Fibroblast of lung (primary cell): ENCODE measurements at regions not wholly inside any gene's neighbourhood (a gene's known extent, or its start where the extent isn't known, plus 50 kb on each side); places are given as distances from the start of the nearest gene placed in this dataset.

Source experiments
- DNase-seq, 2 donors: peaks; one replicate each; pipeline versions ENCODE4 v3.0.0 to v3.0.0-alpha.2; 2010; ENCODE audit warnings: low read depth in 2 of 2
- H2AFZ ChIP-seq: 2 replicates; pipeline ENCODE4 v1.5.1; 2012; ENCODE audit warnings: low read length, control low read depth, inconsistent platforms
- H3K27ac ChIP-seq: 2 replicates; pipeline ENCODE4 v1.5.1; 2011; ENCODE audit warnings: low read length, control low read depth; ENCODE audit not compliant: insufficient read depth
- H3K27me3 ChIP-seq: 2 replicates; pipeline ENCODE4 v1.5.1; 2011; ENCODE audit warnings: mild to moderate bottlenecking, low read length; ENCODE audit not compliant: control insufficient read depth, insufficient read depth
- H3K36me3 ChIP-seq: 2 replicates; pipeline ENCODE4 v1.5.1; 2011; ENCODE audit warnings: low read length; ENCODE audit not compliant: control insufficient read depth, insufficient read depth
- H3K4me1 ChIP-seq: 2 replicates; pipeline ENCODE4 v1.5.1; 2011; ENCODE audit warnings: low read length; ENCODE audit not compliant: control insufficient read depth, insufficient read depth; ENCODE audit errors: extremely low read depth
- H3K4me2 ChIP-seq: 2 replicates; pipeline ENCODE4 v1.5.1; 2011; ENCODE audit warnings: low read length, control low read depth; ENCODE audit not compliant: insufficient read depth; ENCODE audit errors: extremely low read depth
- H3K4me3 ChIP-seq, 4 experiments: fragments of 200-600 bp in 1 of 4; sonication (generic) in 1 of 4; replicated peaks in 1 of 4; 2 replicates each; pipeline ENCODE4 v1.5.1; 2011 to 2016; ENCODE audit warnings: low read length in 4 of 4, low read depth in 3 of 4, mild to moderate bottlenecking in 3 of 4, control low read depth in 2 of 4, inconsistent platforms in 1 of 4, mixed read lengths in 1 of 4; ENCODE audit not compliant: insufficient read depth in 1 of 4; ENCODE audit errors: control extremely low read depth in 1 of 4
- H3K79me2 ChIP-seq: 2 replicates; pipeline ENCODE4 v1.5.1; 2012; ENCODE audit warnings: mild to moderate bottlenecking, low read length, inconsistent platforms; ENCODE audit not compliant: control insufficient read depth, insufficient read depth
- H3K9ac ChIP-seq: 2 replicates; pipeline ENCODE4 v1.5.1; 2011; ENCODE audit warnings: mild to moderate bottlenecking, low read length, control low read depth; ENCODE audit not compliant: insufficient read depth
- H3K9me3 ChIP-seq: 2 replicates; pipeline ENCODE4 v1.5.1; 2012; ENCODE audit warnings: low read depth, low read length; ENCODE audit not compliant: control insufficient read depth, insufficient read depth
- H4K20me1 ChIP-seq: 2 replicates; pipeline ENCODE4 v1.5.1; 2011; ENCODE audit warnings: low read length; ENCODE audit not compliant: control insufficient read depth, insufficient read depth; ENCODE audit errors: extremely low read depth
- CTCF ChIP-seq, 2 donors: IDR thresholded peaks in 1 of 2; conservative IDR thresholded peaks in 1 of 2; 1 replicate in 1 of 2; 2 replicates in 1 of 2; pipeline ENCODE4 v1.5.1; 2011 to 2012; ENCODE audit warnings: low read length in 2 of 2, control low read depth in 1 of 2, inconsistent platforms in 1 of 2, low read depth in 1 of 2, mild to moderate bottlenecking in 1 of 2
- EZH2 ChIP-seq: IDR thresholded peaks from 2 replicates; pipeline ENCODE4 v1.5.1; 2012; ENCODE audit warnings: low read length, control low read depth, mild to moderate bottlenecking; ENCODE audit errors: missing control alignments

- no peaks in the 10 kb centered on the region for H3K79me2 ChIP-seq
- H3K9me3 ChIP-seq, result no peaks in the 10 kb centered on the region
- H3K27ac ChIP-seq, result no peak overlapping the region
- H3K27me3 ChIP-seq, result peaks cover 7% of the 10 kb centered on the region
- no peaks in the 10 kb centered on the region for H4K20me1 ChIP-seq
- H3K4me3 ChIP-seq, result no peak overlapping the region
- TF ChIP-seq CTCF (conservative IDR thresholded peaks at IDR 0.05 in 1 of 2, IDR thresholded peaks at IDR 0.05 in 1 of 2; ENCODE audit: low read depth in 1 of 2, low read length in 2 of 2), result no peak
- TF ChIP-seq EZH2, result no peak
- no peak overlapping the region for H2AFZ ChIP-seq
- H3K4me2 ChIP-seq, result no peak overlapping the region
- no peaks in the 10 kb centered on the region for H3K36me3 ChIP-seq
- DNase-seq, result no peak
- no peak overlapping the region for H3K9ac ChIP-seq
- peaks cover 12% of the 10 kb centered on the region for H3K4me1 ChIP-seq
These were observed 57.6 kb upstream of the GATA2 start for GRCh38 chr3:128550471-128551126.

GRCh38 chr3:128550113-128550440, 57.1 kb upstream of the GATA2 start:
- H3K27ac ChIP-seq, result no peak overlapping the region
- no peak overlapping the region for H3K9ac ChIP-seq
- H3K4me1 ChIP-seq, result peaks cover 12% of the 10 kb centered on the region
- H4K20me1 ChIP-seq, result no peaks in the 10 kb centered on the region
- no peak for DNase-seq
- H2AFZ ChIP-seq, result no peak overlapping the region
- no peaks in the 10 kb centered on the region for H3K9me3 ChIP-seq
- peaks cover 7% of the 10 kb centered on the region for H3K27me3 ChIP-seq
- no peak overlapping the region for H3K4me2 ChIP-seq
- no peak overlapping the region for H3K4me3 ChIP-seq
- no peaks in the 10 kb centered on the region for H3K36me3 ChIP-seq
- TF ChIP-seq CTCF (conservative IDR thresholded peaks at IDR 0.05 in 1 of 2, IDR thresholded peaks at IDR 0.05 in 1 of 2; ENCODE audit: low read depth in 1 of 2, low read length in 2 of 2), result no peak
- no peaks in the 10 kb centered on the region for H3K79me2 ChIP-seq

GRCh38 chr3:128549283-128550112, 56.5 kb upstream of the GATA2 start:
- Histone ChIP-seq H3K27me3 (peaks cover 5% of the 10 kb centered on the region), H2AFZ (peak overlapping the region; percentile 57), H3K36me3 (no peaks in the 10 kb centered on the region), H3K4me1 (peaks cover 12% of the 10 kb centered on the region), H3K9me3 (no peaks in the 10 kb centered on the region), H3K9ac (no peak overlapping the region), H3K79me2 (no peaks in the 10 kb centered on the region), H3K4me2 (peak overlapping the region; percentile 71), H3K27ac (peak overlapping the region; percentile 23), H3K4me3 (no peak overlapping the region), H4K20me1 (no peaks in the 10 kb centered on the region)
- peak; percentile 68 to 91 for DNase-seq
- no peak for TF ChIP-seq CTCF (conservative IDR thresholded peaks at IDR 0.05 in 1 of 2, IDR thresholded peaks at IDR 0.05 in 1 of 2; ENCODE audit: low read depth in 1 of 2, low read length in 2 of 2)
- TF ChIP-seq EZH2, result no peak
